Astrocyte (in vitro differentiated cells and primary cell): ENCODE measurements at regions not wholly inside any gene's neighbourhood (a gene's known extent, or its start where the extent isn't known, plus 50 kb on each side); places are given as distances from the start of the nearest gene placed in this dataset.

Experiments used
- DNase-seq: peaks from one replicate; pipeline ENCODE4 v3.0.0-alpha.2; 2010; ENCODE audit warnings: low read depth
- FAIRE-seq: peaks from 2 replicates; lab custom pipeline; 2011; peaks lifted over from hg19 to GRCh38; lab: Jason Lieb, UNC
- H2AFZ ChIP-seq: 2 replicates; pipeline ENCODE4 v1.6.0; 2012; ENCODE audit warnings: low read depth, low read length, inconsistent platforms
- H3K27ac ChIP-seq: 2 replicates; pipeline ENCODE4 v1.5.1; 2011; ENCODE audit warnings: low read depth, low read length, inconsistent platforms
- H3K27me3 ChIP-seq: 2 replicates; pipeline ENCODE4 v1.6.0; 2011; ENCODE audit warnings: low read length, inconsistent platforms; ENCODE audit not compliant: insufficient read depth
- H3K36me3 ChIP-seq: 2 replicates; pipeline ENCODE4 v1.5.1; 2011; ENCODE audit warnings: low read length, inconsistent platforms; ENCODE audit not compliant: insufficient read depth
- H3K4me1 ChIP-seq: 2 replicates; pipeline ENCODE4 v1.5.1; 2011; ENCODE audit warnings: low read length, inconsistent platforms; ENCODE audit not compliant: insufficient read depth
- H3K4me2 ChIP-seq: 2 replicates; pipeline ENCODE4 v1.6.0; 2012; ENCODE audit warnings: low read length, inconsistent platforms
- H3K4me3 ChIP-seq: 2 replicates; pipeline ENCODE4 v1.5.1; 2011; ENCODE audit warnings: low read depth, mild to moderate bottlenecking, low read length, inconsistent platforms; ENCODE audit not compliant: insufficient read depth
- H3K79me2 ChIP-seq: 2 replicates; pipeline ENCODE4 v1.6.0; 2012; ENCODE audit warnings: mild to moderate bottlenecking, low read length, inconsistent platforms; ENCODE audit not compliant: insufficient read depth
- H3K9ac ChIP-seq: 2 replicates; pipeline ENCODE4 v1.6.0; 2012; ENCODE audit warnings: mild to moderate bottlenecking, low read length, inconsistent platforms
- H3K9me3 ChIP-seq: 2 replicates; pipeline ENCODE4 v1.5.1; 2012; ENCODE audit warnings: low read depth, mild to moderate bottlenecking, low read length, inconsistent platforms; ENCODE audit not compliant: insufficient read depth
- H4K20me1 ChIP-seq: 2 replicates; pipeline ENCODE4 v1.6.0; 2012; ENCODE audit warnings: low read length, inconsistent platforms; ENCODE audit not compliant: insufficient read depth
- H3K27ac Mint-ChIP-seq: one replicate; pipeline ENCODE4 v1.8.0; 2021; ENCODE audit warnings: mild to moderate bottlenecking, mixed read lengths; ENCODE audit not compliant: unreplicated experiment
- H3K27me3 Mint-ChIP-seq: one replicate; pipeline ENCODE4 v1.8.0; 2021; ENCODE audit warnings: low read depth, mixed read lengths; ENCODE audit not compliant: unreplicated experiment
- H3K36me3 Mint-ChIP-seq: one replicate; pipeline ENCODE4 v1.8.0; 2021; ENCODE audit warnings: low read depth, mixed read lengths; ENCODE audit not compliant: unreplicated experiment
- H3K4me1 Mint-ChIP-seq: one replicate; pipeline ENCODE4 v1.8.0; 2021; ENCODE audit warnings: low read depth, mixed read lengths; ENCODE audit not compliant: unreplicated experiment
- H3K4me3 Mint-ChIP-seq: one replicate; pipeline ENCODE4 v1.8.0; 2021; ENCODE audit warnings: mild to moderate bottlenecking, moderate library complexity, mixed read lengths; ENCODE audit not compliant: unreplicated experiment
- H3K9me3 Mint-ChIP-seq: one replicate; pipeline ENCODE4 v1.8.0; 2021; ENCODE audit warnings: mild to moderate bottlenecking, mixed read lengths; ENCODE audit not compliant: unreplicated experiment
- EZH2 ChIP-seq: IDR thresholded peaks from 2 replicates; pipeline ENCODE4 v1.6.1; 2012; ENCODE audit warnings: mild to moderate bottlenecking, low read length, inconsistent platforms; ENCODE audit not compliant: insufficient read depth
- TF ChIP-seq, protein P1 (sequence below): IDR thresholded peaks from 2 replicates; pipeline ENCODE4 v1.5.1; 2011; ENCODE audit warnings: low read depth, mild to moderate bottlenecking, inconsistent platforms, low read length, moderate library complexity; ENCODE audit not compliant: insufficient read depth

DNA sequence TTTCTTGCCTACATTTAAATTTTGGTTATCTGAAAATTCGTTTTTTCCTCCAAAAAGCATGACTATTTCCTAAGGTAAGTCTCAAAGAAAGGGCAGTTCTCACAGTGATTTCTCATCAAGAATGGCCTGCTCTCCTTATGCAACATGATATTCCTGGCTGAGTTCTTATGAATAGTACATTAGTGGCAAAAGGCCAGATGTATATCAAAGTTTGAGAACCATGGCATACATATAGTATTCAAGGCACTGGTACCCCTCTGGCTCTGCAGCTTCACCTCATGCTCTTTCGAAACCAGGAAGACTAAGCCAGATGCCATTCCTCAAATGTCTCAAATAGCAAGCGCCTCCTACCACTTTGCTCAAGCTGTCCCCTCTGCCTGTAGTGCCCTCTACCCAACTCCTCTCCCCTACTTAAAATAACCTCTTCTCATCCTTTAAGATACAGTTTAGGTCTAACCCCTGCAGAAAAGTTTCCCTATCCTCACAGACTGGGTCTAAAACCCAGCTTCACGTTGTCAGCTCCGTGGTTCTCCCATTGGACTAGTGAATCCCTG is 280.3 kb downstream of the HACE1 start:
- no peak for FAIRE-seq
- Histone ChIP-seq H3K9ac (no peak overlapping the region), H3K9me3 (no peaks in the 10 kb centered on the region), H3K4me1 (no peaks in the 10 kb centered on the region), H3K4me3 (no peak overlapping the region), H3K36me3 (no peaks in the 10 kb centered on the region), H3K27ac (no peak overlapping the region), H3K79me2 (no peaks in the 10 kb centered on the region), H3K4me2 (no peak overlapping the region), H4K20me1 (no peaks in the 10 kb centered on the region), H2AFZ (no peak overlapping the region), H3K27me3 (no peaks in the 10 kb centered on the region)
- TF ChIP-seq, protein P1, sequence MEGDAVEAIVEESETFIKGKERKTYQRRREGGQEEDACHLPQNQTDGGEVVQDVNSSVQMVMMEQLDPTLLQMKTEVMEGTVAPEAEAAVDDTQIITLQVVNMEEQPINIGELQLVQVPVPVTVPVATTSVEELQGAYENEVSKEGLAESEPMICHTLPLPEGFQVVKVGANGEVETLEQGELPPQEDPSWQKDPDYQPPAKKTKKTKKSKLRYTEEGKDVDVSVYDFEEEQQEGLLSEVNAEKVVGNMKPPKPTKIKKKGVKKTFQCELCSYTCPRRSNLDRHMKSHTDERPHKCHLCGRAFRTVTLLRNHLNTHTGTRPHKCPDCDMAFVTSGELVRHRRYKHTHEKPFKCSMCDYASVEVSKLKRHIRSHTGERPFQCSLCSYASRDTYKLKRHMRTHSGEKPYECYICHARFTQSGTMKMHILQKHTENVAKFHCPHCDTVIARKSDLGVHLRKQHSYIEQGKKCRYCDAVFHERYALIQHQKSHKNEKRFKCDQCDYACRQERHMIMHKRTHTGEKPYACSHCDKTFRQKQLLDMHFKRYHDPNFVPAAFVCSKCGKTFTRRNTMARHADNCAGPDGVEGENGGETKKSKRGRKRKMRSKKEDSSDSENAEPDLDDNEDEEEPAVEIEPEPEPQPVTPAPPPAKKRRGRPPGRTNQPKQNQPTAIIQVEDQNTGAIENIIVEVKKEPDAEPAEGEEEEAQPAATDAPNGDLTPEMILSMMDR = no peak
- TF ChIP-seq EZH2 = no peak
- Mint-ChIP-seq H3K27ac (no peak overlapping the region), H3K4me1 (no peaks in the 10 kb centered on the region), H3K36me3 (no peaks in the 10 kb centered on the region), H3K9me3 (no peaks in the 10 kb centered on the region), H3K4me3 (no peak overlapping the region), H3K27me3 (no peaks in the 10 kb centered on the region)
- no peak for DNase-seq

DNA sequence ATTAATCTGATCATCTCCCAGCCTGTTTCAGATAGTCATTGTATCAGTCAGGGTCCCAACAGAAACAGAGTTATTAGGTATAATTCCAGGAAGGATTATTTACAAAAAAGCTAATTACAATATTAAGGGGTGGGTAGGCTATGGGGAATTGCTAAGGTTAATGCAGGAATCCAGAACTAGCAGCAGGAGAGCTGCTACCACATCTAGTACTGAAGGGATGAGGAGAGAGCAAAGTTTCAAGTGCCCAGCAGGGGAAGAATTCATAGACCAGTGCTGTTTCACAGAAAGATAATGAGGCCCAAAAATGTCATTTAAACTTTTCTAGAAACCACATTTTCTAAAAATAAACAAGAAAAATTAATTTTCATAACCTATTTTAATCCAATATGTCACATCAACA is 284.2 kb downstream of the HACE1 start:
- H3K9me3 Mint-ChIP-seq = no peaks in the 10 kb centered on the region
- Histone ChIP-seq H3K4me1 (no peaks in the 10 kb centered on the region), H3K27me3 (no peaks in the 10 kb centered on the region), H3K4me3 (no peak overlapping the region), H3K79me2 (no peaks in the 10 kb centered on the region), H2AFZ (no peak overlapping the region), H3K27ac (no peak overlapping the region), H3K9me3 (no peaks in the 10 kb centered on the region), H4K20me1 (no peaks in the 10 kb centered on the region), H3K9ac (no peak overlapping the region), H3K36me3 (no peaks in the 10 kb centered on the region), H3K4me2 (no peak overlapping the region)
- H3K36me3 Mint-ChIP-seq = no peaks in the 10 kb centered on the region
- no peaks in the 10 kb centered on the region for H3K27me3 Mint-ChIP-seq
- no peak overlapping the region for H3K27ac Mint-ChIP-seq
- H3K4me1 Mint-ChIP-seq = no peaks in the 10 kb centered on the region
- FAIRE-seq = no peak
- no peak overlapping the region for H3K4me3 Mint-ChIP-seq
- no peak for TF ChIP-seq EZH2
- TF ChIP-seq, protein P1 = no peak
- no peak for DNase-seq

DNA sequence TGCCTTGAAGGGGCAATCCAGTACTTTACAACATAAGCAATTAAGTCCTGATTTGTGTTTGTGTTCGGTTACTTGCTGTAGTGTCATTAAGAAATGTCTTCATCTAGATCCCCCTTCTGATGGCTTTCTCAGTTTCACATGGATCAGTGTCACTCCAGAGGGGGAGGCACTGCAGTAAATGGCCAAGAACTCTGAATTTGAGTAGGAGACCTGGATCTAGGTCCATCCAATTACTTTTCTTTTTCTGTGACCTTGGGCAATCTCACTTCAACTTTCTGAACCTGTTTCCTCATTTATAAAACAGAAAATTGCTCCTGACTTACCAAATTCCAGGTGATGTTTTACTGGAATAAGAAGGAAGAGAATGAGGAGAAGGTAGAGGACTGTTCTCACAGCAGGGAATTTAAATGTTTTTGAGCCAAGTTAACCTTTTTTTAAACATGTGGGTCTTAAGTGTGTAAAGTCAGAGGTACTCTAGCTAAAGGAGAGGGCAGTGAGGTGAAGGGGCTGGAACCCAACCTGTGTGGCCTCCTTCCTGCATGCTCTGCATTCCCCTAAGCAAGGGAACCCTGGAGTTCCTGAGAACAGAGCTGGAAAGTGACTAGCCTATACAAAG is 285.5 kb downstream of the HACE1 start:
- TF ChIP-seq EZH2 = no peak
- TF ChIP-seq, protein P1 = no peak
- Histone ChIP-seq H4K20me1 (no peaks in the 10 kb centered on the region), H3K27ac (no peak overlapping the region), H3K36me3 (no peaks in the 10 kb centered on the region), H3K9me3 (no peaks in the 10 kb centered on the region), H2AFZ (no peak overlapping the region), H3K4me3 (no peak overlapping the region), H3K27me3 (no peaks in the 10 kb centered on the region), H3K79me2 (no peaks in the 10 kb centered on the region), H3K4me1 (no peaks in the 10 kb centered on the region), H3K9ac (no peak overlapping the region), H3K4me2 (no peak overlapping the region)
- H3K27me3 Mint-ChIP-seq = no peaks in the 10 kb centered on the region
- no peaks in the 10 kb centered on the region for H3K9me3 Mint-ChIP-seq
- FAIRE-seq = no peak
- H3K36me3 Mint-ChIP-seq = no peaks in the 10 kb centered on the region
- DNase-seq = no peak
- no peak overlapping the region for H3K4me3 Mint-ChIP-seq
- H3K4me1 Mint-ChIP-seq = no peaks in the 10 kb centered on the region
- H3K27ac Mint-ChIP-seq = no peak overlapping the region
